Endodermal cell (in vitro differentiated cells): ENCODE measurements at regions not wholly inside any gene's neighbourhood (a gene's known extent, or its start where the extent isn't known, plus 50 kb on each side); places are given as distances from the start of the nearest gene placed in this dataset.

Source experiments
- DNase-seq: peaks from one replicate; pipeline ENCODE4 v3.0.0-alpha.2; 2017
- H3K27ac ChIP-seq: 2 replicates; pipeline ENCODE4 v1.5.1; 2013; ENCODE audit warnings: mild to moderate bottlenecking, low read depth, low read length, moderate library complexity
- H3K27me3 ChIP-seq: 2 replicates; pipeline ENCODE4 v1.6.1; 2013; ENCODE audit warnings: mild to moderate bottlenecking, low read length, moderate library complexity; ENCODE audit not compliant: insufficient read depth, control insufficient read depth, poor library complexity, severe bottlenecking
- H3K36me3 ChIP-seq: 2 replicates; pipeline ENCODE4 v1.7.0; 2013; ENCODE audit warnings: mild to moderate bottlenecking, low read length, moderate library complexity; ENCODE audit not compliant: control insufficient read depth, insufficient read depth
- H3K4me1 ChIP-seq: one replicate; pipeline ENCODE4 v1.7.0; 2013; ENCODE audit warnings: low read length; ENCODE audit not compliant: control insufficient read depth, insufficient read depth
- H3K4me3 ChIP-seq: 2 replicates; pipeline ENCODE4 v1.5.1; 2013; ENCODE audit warnings: mild to moderate bottlenecking, low read length, moderate library complexity
- H3K9ac ChIP-seq: 2 replicates; pipeline ENCODE4 v1.6.1; 2013; ENCODE audit warnings: mild to moderate bottlenecking, low read length, moderate library complexity; ENCODE audit not compliant: poor library complexity, severe bottlenecking; ENCODE audit errors: extremely low read depth
- H3K9me3 ChIP-seq: 2 replicates; pipeline ENCODE4 v1.6.1; 2013; ENCODE audit warnings: mild to moderate bottlenecking, low read length, moderate library complexity; ENCODE audit not compliant: control insufficient read depth
- H3K27ac Mint-ChIP-seq: 2 replicates; pipeline ENCODE4 v1.8.0; 2020; ENCODE audit warnings: mixed read lengths
- H3K27me3 Mint-ChIP-seq: 2 replicates; pipeline ENCODE4 v1.8.0; 2021; ENCODE audit warnings: mild to moderate bottlenecking, mixed read lengths; ENCODE audit not compliant: insufficient read depth
- H3K36me3 Mint-ChIP-seq: 2 replicates; pipeline ENCODE4 v1.8.0; 2020; ENCODE audit warnings: low read depth, mixed read lengths
- H3K4me1 Mint-ChIP-seq: 2 replicates; pipeline ENCODE4 v1.8.0; 2020; ENCODE audit warnings: mixed read lengths
- H3K4me3 Mint-ChIP-seq: 2 replicates; pipeline ENCODE4 v1.8.0; 2020; ENCODE audit warnings: mild to moderate bottlenecking, moderate library complexity, mixed read lengths
- H3K9me3 Mint-ChIP-seq: 2 replicates; pipeline ENCODE4 v1.8.0; 2020; ENCODE audit warnings: mild to moderate bottlenecking, mixed read lengths
- WGBS, 2 experiments: methylation state at CpG; one replicate each; pipeline versions ENCODE4 v1.1.5 to v1.1.7; 2013; ENCODE audit warnings: missing lambda C conversion rate in 2 of 2, mixed read lengths in 1 of 2; ENCODE audit not compliant: insufficient coverage in 1 of 2, insufficient read length in 1 of 2; 5-methylcytosine and 5-hydroxymethylcytosine counted together
- TF ChIP-seq, protein P1 (sequence below): fragments of 200-600 bp; sonication (generic); conservative IDR thresholded peaks from 2 replicates; pipeline ENCODE4 v1.5.0; 2021; ENCODE audit warnings: antibody characterized with exemption, mild to moderate bottlenecking

DNA sequence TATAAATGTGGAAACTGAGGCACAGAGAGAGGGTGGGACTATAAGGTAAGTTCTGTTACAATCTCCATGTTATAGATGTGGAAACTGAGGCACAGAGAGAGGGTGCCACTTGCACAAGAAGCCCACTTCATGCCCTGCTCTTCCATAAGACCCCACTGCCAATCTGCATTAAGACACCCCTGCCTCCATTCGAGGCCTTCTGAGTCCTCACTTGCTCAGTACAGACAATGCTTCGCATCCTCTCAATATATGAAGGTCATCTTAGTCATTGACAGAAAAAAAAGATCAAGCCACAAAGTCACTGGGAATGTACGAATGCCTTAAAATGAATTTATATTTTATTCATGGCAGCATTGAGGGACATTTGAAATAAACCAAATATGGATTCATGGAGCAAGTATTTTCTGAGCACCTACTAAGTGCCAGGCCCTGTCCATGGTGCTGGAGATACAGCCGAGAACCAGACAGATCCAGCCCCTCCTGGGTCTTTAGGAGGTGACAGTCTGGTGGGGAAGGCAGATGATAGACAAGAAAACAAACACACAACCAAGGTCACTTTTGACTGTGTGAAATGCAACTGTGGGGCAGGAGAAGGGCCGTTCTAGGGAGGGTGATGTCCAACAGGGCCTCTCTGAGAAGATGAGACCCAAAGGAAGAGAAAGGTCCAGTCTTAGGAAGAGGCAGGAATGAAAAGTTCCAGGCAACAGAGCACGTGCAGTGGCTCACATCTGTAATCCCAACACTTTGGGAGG is 92.5 kb upstream of the PTPN1 start:
- peaks cover 26% of the 10 kb centered on the region for H3K9me3 Mint-ChIP-seq
- TF ChIP-seq, protein P1, sequence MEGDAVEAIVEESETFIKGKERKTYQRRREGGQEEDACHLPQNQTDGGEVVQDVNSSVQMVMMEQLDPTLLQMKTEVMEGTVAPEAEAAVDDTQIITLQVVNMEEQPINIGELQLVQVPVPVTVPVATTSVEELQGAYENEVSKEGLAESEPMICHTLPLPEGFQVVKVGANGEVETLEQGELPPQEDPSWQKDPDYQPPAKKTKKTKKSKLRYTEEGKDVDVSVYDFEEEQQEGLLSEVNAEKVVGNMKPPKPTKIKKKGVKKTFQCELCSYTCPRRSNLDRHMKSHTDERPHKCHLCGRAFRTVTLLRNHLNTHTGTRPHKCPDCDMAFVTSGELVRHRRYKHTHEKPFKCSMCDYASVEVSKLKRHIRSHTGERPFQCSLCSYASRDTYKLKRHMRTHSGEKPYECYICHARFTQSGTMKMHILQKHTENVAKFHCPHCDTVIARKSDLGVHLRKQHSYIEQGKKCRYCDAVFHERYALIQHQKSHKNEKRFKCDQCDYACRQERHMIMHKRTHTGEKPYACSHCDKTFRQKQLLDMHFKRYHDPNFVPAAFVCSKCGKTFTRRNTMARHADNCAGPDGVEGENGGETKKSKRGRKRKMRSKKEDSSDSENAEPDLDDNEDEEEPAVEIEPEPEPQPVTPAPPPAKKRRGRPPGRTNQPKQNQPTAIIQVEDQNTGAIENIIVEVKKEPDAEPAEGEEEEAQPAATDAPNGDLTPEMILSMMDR = no peak
- Histone ChIP-seq H3K4me1 (peaks cover 5% of the 10 kb centered on the region), H3K27me3 (no peaks in the 10 kb centered on the region), H3K27ac (no peak overlapping the region), H3K36me3 (no peaks in the 10 kb centered on the region), H3K4me3 (no peak overlapping the region), H3K9ac (no peak overlapping the region), H3K9me3 (peaks cover 21% of the 10 kb centered on the region)
- H3K27ac Mint-ChIP-seq = no peak overlapping the region
- DNase-seq = no peak
- no peak overlapping the region for H3K4me3 Mint-ChIP-seq
- peaks cover 18% of the 10 kb centered on the region for H3K4me1 Mint-ChIP-seq
- 82 to 88% methylated on average over 5 to 6 of the region's 6 CpGs for WGBS, 2 experiments
- peaks cover 9% of the 10 kb centered on the region for H3K27me3 Mint-ChIP-seq
- H3K36me3 Mint-ChIP-seq = no peaks in the 10 kb centered on the region

DNA sequence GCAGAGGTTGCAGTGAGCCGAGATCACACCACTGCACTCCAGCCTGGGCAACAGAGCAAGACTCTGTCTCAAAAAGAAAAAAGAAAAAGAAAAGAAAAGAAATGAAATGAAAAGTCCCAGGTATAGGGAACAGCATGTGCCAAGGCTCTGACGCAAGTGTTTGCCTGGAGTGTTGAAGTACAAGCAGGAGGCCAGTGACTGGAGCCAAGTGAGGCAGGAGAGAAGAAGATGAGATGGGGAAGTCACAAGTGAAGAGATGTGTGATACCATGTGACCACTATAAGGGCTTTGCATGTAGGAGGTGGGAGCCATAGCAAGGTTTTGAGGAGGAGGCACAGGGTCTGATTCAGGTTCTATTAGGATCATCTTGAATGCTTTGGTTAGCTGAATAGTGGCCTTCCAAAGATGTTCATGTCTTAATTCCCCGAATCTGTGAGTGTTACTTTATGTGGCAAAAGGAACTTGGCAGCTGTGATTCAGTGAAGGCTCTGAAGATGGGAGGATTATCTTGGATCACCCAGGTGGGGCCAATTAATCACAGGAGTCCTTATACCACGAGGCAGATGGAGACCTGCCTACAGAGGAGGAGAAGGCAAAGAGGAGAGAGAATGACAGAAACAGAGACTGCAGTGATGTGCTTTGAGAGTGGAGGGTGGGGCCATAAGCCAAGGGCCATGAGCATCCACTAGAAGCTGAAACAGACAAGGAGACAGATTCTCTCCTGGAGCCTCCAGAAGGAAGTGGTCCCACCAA is 91.1 kb upstream of the PTPN1 start:
- Histone ChIP-seq H3K4me1 (peaks cover 5% of the 10 kb centered on the region), H3K9me3 (peaks cover 14% of the 10 kb centered on the region), H3K4me3 (no peak overlapping the region), H3K27ac (no peak overlapping the region), H3K9ac (no peak overlapping the region), H3K27me3 (no peaks in the 10 kb centered on the region), H3K36me3 (no peaks in the 10 kb centered on the region)
- H3K4me1 Mint-ChIP-seq = peaks cover 9% of the 10 kb centered on the region
- H3K36me3 Mint-ChIP-seq = no peaks in the 10 kb centered on the region
- TF ChIP-seq, protein P1 = no peak
- no peak for DNase-seq
- peaks cover 14% of the 10 kb centered on the region for H3K9me3 Mint-ChIP-seq
- WGBS, 2 experiments = 82 to 84% methylated on average over 4 of the region's 4 CpGs
- no peak overlapping the region for H3K4me3 Mint-ChIP-seq
- H3K27ac Mint-ChIP-seq = no peak overlapping the region
- H3K27me3 Mint-ChIP-seq = peaks cover 9% of the 10 kb centered on the region

DNA sequence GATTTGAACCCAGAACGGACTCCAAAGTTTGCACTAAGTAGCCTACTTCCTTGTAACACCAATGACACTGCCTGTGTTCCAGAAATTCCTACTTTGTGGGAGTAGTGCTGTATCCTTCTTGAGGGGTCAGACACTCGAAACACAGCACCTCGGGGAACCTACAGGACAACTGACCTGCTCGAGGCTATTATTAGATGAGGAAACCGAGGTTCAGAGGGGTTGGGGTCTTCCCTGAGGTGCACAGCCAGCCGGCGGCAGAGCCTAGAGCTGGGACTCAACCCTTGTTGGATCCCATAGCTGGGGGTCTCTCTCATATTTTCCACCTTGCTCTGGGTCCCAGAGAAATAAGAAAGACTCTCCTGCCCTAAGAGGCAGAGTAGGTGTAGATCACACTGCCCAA is 89.8 kb upstream of the PTPN1 start:
- no peaks in the 10 kb centered on the region for H3K27me3 ChIP-seq
- peaks cover 9% of the 10 kb centered on the region for H3K9me3 Mint-ChIP-seq
- no peaks in the 10 kb centered on the region for H3K36me3 ChIP-seq
- H3K27ac Mint-ChIP-seq = no peak overlapping the region
- H3K36me3 Mint-ChIP-seq = no peaks in the 10 kb centered on the region
- H3K4me3 ChIP-seq = no peak overlapping the region
- no peak overlapping the region for H3K4me3 Mint-ChIP-seq
- peaks cover 9% of the 10 kb centered on the region for H3K27me3 Mint-ChIP-seq
- WGBS, 2 experiments = 91 to 92% methylated on average over 3 to 7 of the region's 7 CpGs
- H3K4me1 Mint-ChIP-seq = peaks cover 6% of the 10 kb centered on the region
- H3K27ac ChIP-seq = no peak overlapping the region
- TF ChIP-seq, protein P1 = no peak
- DNase-seq = no peak
- H3K4me1 ChIP-seq = peaks cover 5% of the 10 kb centered on the region
- no peak overlapping the region for H3K9ac ChIP-seq
- peaks cover 9% of the 10 kb centered on the region for H3K9me3 ChIP-seq
